ENCODE measurements at regions not wholly inside any gene's neighbourhood (a gene's known extent, or its start where the extent isn't known, plus 50 kb on each side); places are given as distances from the start of the nearest gene placed in this dataset.

DNA sequence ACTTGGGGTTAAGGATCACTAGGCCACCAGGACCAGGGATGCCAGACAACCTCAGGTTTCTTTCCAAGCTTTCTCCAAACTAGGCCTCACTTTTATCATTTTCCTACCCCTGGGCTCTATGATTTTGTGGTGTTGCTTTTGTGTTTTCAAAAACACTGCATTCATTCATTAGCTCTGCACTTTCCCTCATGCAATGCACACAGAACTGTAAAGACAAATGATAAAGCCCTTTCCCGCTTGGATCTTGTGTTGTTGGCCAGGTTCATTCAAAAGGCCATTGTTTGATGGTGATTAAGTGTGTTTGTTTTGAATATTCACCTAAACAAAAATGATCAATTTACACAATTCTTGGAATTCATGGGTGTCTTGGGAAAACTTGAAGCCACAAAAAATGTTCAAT lies 210.7 kb upstream of the TNP1 start:
- 95 to 97% methylated on average over 1 of the region's 1 CpG for WGBS, 2 donors
- no peak overlapping the region for H3K4me3 ChIP-seq
- TF ChIP-seq CTCF (IDR thresholded peaks at IDR 0.05; ENCODE audit: control extremely low read depth, extremely low read depth): no peak
- no peak overlapping the region for H3K27ac ChIP-seq (ENCODE audit: low read depth in 1 of 2, low read length in 1 of 2)
- DNase-seq (no peak), ATAC-seq (ENCODE audit: insufficient read depth, low FRiP score) (no peak)
- H3K9ac ChIP-seq (ENCODE audit: insufficient read depth in 1 of 2, low read length in 2 of 2): no peak overlapping the region
- no peaks in the 10 kb centered on the region for H3K27me3 ChIP-seq (ENCODE audit: control insufficient read depth in 3 of 3, insufficient read depth in 3 of 3, low read length in 2 of 3)
- peaks cover 0 to 9% (median 0%) of the 10 kb centered on the region in 4 donors for H3K9me3 ChIP-seq (ENCODE audit: control insufficient read depth in 4 of 4, insufficient read depth in 3 of 4, low read length in 3 of 4)
- H3K4me1 ChIP-seq (ENCODE audit: control insufficient read depth in 5 of 5, insufficient read depth in 5 of 5, low read length in 5 of 5): peaks cover 0 to 11% (median 6%) of the 10 kb centered on the region in 5 donors
- no peaks in the 10 kb centered on the region for H3K36me3 ChIP-seq (ENCODE audit: control insufficient read depth in 4 of 4, insufficient read depth in 4 of 4, low read length in 4 of 4)

- no peak for TF ChIP-seq CTCF (IDR thresholded peaks at IDR 0.05; ENCODE audit: control extremely low read depth, extremely low read depth)
- DNase-seq: no peak
- H3K36me3 ChIP-seq (ENCODE audit: control insufficient read depth in 4 of 4, insufficient read depth in 4 of 4, low read length in 4 of 4): no peaks in the 10 kb centered on the region
- no peaks in the 10 kb centered on the region for H3K27me3 ChIP-seq (ENCODE audit: control insufficient read depth in 3 of 3, insufficient read depth in 3 of 3, low read length in 2 of 3)
- no peak for ATAC-seq (ENCODE audit: insufficient read depth, low FRiP score)
- WGBS, 2 donors: 91 to 95% methylated on average over 9 of the region's 9 CpGs
- no peak overlapping the region for H3K4me3 ChIP-seq
- H3K9ac ChIP-seq (ENCODE audit: insufficient read depth in 1 of 2, low read length in 2 of 2): no peak overlapping the region
- no peak overlapping the region for H3K27ac ChIP-seq (ENCODE audit: low read depth in 1 of 2, low read length in 1 of 2)
- peaks cover 0 to 9% (median 0%) of the 10 kb centered on the region in 4 donors for H3K9me3 ChIP-seq (ENCODE audit: control insufficient read depth in 4 of 4, insufficient read depth in 3 of 4, low read length in 3 of 4)
- H3K4me1 ChIP-seq (ENCODE audit: control insufficient read depth in 5 of 5, insufficient read depth in 5 of 5, low read length in 5 of 5): peaks cover 0 to 10% (median 3%) of the 10 kb centered on the region in 5 donors
Observed at GRCh38 chr2:217070043-217070430, 210.2 kb upstream of the TNP1 start.

DNA sequence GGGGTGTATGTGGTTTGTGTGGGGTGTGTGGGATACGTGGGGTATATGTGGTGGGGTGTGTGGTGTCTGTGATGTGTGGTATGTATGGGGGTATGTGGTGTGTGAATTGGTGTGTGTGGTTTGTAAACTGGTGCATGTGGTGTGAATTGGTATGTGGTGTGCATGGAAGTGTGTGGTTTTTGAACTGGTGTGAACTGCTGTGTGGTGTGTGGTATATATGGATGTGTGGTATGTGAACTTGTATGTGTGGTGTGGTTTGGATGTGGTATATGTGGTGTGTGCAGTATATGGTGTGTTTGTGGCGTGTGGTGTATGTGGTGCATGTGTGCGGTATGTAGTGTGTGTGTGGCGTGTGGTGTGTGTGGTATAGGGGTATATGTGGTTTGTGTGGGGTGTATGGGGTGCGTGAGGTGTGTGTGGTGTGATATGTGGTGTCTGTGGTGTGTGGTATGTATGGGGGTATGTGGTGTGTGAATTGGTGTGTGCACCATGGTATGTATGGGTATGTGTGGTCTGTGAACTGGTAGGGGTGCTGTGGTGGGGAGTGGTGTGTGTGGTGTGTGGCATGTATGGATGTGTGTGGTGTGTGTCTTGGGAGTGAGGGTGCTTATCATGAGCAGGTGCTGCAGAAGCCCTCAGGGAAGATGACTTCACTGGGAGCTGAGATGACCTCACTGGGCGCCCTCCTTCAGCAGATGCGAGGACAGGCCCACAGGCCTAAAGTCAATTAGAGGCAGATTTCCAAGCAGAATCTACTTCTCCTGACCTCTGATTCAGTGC lies 209.6 kb upstream of the TNP1 start:
- H3K4me1 ChIP-seq (ENCODE audit: control insufficient read depth in 5 of 5, insufficient read depth in 5 of 5, low read length in 5 of 5): peaks cover 0 to 7% (median 0%) of the 10 kb centered on the region in 5 donors
- DNase-seq (no peak), ATAC-seq (ENCODE audit: insufficient read depth, low FRiP score) (no peak)

More for the DNA sequence above, 209.6 kb upstream of the TNP1 start:
- Histone ChIP-seq H3K9me3 (ENCODE audit: control insufficient read depth in 4 of 4, insufficient read depth in 3 of 4, low read length in 3 of 4) (peaks cover 0 to 9% (median 0%) of the 10 kb centered on the region in 4 donors), H3K27ac (ENCODE audit: low read depth in 1 of 2, low read length in 1 of 2) (no peak overlapping the region), H3K9ac (ENCODE audit: insufficient read depth in 1 of 2, low read length in 2 of 2) (no peak overlapping the region), H3K27me3 (ENCODE audit: control insufficient read depth in 3 of 3, insufficient read depth in 3 of 3, low read length in 2 of 3) (no peaks in the 10 kb centered on the region), H3K36me3 (ENCODE audit: control insufficient read depth in 4 of 4, insufficient read depth in 4 of 4, low read length in 4 of 4) (no peaks in the 10 kb centered on the region), H3K4me3 (no peak overlapping the region)
- no peak for TF ChIP-seq CTCF (IDR thresholded peaks at IDR 0.05; ENCODE audit: control extremely low read depth, extremely low read depth)
- 98 to 99% methylated on average over 7 of the region's 7 CpGs for WGBS, 2 donors
